Cardiac muscle cell (in vitro differentiated cells and primary cell): ENCODE measurements at regions not wholly inside any gene's neighbourhood (a gene's known extent, or its start where the extent isn't known, plus 50 kb on each side); places are given as distances from the start of the nearest gene placed in this dataset.
A peak's percentile ranks its signal among the peaks of the same experiment; 100 is the strongest.

ENCODE experiments used
- DNase-seq, 2 donors: peaks; one replicate each; pipeline versions ENCODE4 v3.0.0 to v3.0.0-alpha.2; 2010 to 2017; ENCODE audit warnings: low read depth in 1 of 2, low spot score in 1 of 2
- H3K27ac ChIP-seq: fragments of 200-600 bp; sonication (generic); 2 replicates; pipeline ENCODE4 v1.5.1; 2016
- H3K27me3 ChIP-seq: fragments of 200-600 bp; sonication (generic); 2 replicates; pipeline ENCODE4 v1.6.0; 2016; ENCODE audit warnings: control low read depth
- H3K36me3 ChIP-seq: fragments of 200-600 bp; sonication (generic); 2 replicates; pipeline ENCODE4 v1.5.1; 2016; ENCODE audit warnings: control low read depth
- H3K4me1 ChIP-seq: fragments of 200-600 bp; sonication (generic); 2 replicates; pipeline ENCODE4 v1.8.1; 2017; ENCODE audit warnings: low read depth, mild to moderate bottlenecking, mixed run types
- H3K4me3 ChIP-seq: fragments of 200-600 bp; sonication (generic); 2 replicates; pipeline ENCODE4 v1.5.1; 2016; ENCODE audit warnings: mild to moderate bottlenecking
- H3K9me3 ChIP-seq: fragments of 200-600 bp; sonication (generic); 2 replicates; pipeline ENCODE4 v1.5.1; 2017; ENCODE audit warnings: low read depth, mild to moderate bottlenecking, control low read depth
- CTCF ChIP-seq: IDR thresholded peaks from 2 replicates; pipeline ENCODE4 v1.5.1; 2012; ENCODE audit warnings: low read depth, mild to moderate bottlenecking, low read length

DNA sequence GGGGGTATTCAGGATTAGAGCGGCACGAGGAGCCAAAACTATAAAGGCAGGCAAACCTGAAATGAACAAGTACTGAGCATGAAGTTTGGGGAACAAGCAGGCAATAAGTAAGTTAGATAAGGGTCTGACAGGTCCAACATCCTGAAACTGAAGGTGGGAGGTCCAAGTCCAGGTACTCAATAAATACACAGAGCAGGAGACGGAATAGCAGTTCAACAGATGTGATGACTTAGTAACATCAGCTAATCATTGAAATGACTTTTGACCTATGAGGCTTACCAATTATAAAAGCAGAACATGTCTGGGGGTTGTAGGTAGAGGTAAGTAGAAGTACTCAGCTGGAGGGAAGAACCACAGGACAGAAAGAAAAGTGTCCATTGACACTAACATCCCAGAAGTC, 132.8 kb upstream of the PDZRN3 start:
- no peak overlapping the region for H3K4me3 ChIP-seq
- TF ChIP-seq CTCF, result no peak

DNA sequence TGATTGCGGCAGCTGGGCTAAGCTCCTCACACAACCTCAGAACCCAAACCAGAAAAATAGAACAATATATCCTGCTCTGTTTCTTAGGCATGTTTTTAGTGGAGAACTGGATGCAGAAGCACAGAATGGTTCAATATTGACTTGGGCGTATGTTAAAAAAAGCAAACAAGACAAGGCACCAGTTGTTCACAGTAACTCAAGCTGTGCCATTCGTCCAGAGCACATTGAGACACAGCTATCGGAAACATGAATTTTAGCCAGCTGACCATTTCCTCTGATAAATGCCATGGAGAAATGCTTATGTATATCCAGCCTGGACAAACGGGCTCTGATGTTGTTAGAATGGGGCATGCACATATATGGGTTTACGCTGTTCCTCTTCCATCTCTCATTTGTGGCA, 129.2 kb upstream of the PDZRN3 start:
- no peak for DNase-seq
- Histone ChIP-seq H3K27ac (no peak overlapping the region), H3K4me3 (no peak overlapping the region), H3K9me3 (no peaks in the 10 kb centered on the region), H3K27me3 (no peaks in the 10 kb centered on the region), H3K36me3 (no peaks in the 10 kb centered on the region), H3K4me1 (no peaks in the 10 kb centered on the region)
- no peak for TF ChIP-seq CTCF

More for the DNA sequence above, 132.8 kb upstream of the PDZRN3 start:
- Histone ChIP-seq H3K4me1 (no peaks in the 10 kb centered on the region), H3K36me3 (no peaks in the 10 kb centered on the region), H3K27me3 (no peaks in the 10 kb centered on the region), H3K9me3 (no peaks in the 10 kb centered on the region), H3K27ac (no peak overlapping the region)
- DNase-seq, result no peak

DNA sequence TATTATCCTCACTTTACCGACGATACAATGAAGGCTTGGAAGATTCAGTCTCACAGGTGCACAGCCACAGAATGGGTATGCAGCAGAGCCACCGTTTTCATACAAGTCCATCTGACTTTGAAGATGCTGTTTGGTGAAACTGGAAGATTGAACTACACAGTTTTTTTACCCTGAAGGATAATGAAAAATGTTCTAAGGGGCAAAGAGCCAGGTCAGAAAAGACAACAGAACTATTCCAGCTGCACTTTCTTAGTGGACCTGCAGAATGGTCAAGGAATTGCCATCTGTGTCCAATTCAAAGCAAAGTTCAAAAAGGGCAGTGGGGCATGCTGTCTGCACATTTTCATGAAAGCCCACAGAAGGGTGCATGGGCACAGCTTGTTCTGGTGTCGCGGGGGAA, 127.6 kb upstream of the PDZRN3 start:
- TF ChIP-seq CTCF, result no peak
- H3K27me3 ChIP-seq, result no peaks in the 10 kb centered on the region
- H3K36me3 ChIP-seq, result no peaks in the 10 kb centered on the region

GRCh38 chr3:73746623-73747022, 121.9 kb upstream of the PDZRN3 start:
- no peaks in the 10 kb centered on the region for H3K27me3 ChIP-seq
- DNase-seq, result no peak
- TF ChIP-seq CTCF, result no peak
- H3K27ac ChIP-seq, result no peak overlapping the region
- no peak overlapping the region for H3K4me3 ChIP-seq
- no peaks in the 10 kb centered on the region for H3K36me3 ChIP-seq
- no peaks in the 10 kb centered on the region for H3K4me1 ChIP-seq
- no peaks in the 10 kb centered on the region for H3K9me3 ChIP-seq

More for the DNA sequence above, 127.6 kb upstream of the PDZRN3 start:
- no peak for DNase-seq
- no peaks in the 10 kb centered on the region for H3K9me3 ChIP-seq
- H3K27ac ChIP-seq, result no peak overlapping the region
- H3K4me1 ChIP-seq, result no peaks in the 10 kb centered on the region
- no peak overlapping the region for H3K4me3 ChIP-seq

DNA sequence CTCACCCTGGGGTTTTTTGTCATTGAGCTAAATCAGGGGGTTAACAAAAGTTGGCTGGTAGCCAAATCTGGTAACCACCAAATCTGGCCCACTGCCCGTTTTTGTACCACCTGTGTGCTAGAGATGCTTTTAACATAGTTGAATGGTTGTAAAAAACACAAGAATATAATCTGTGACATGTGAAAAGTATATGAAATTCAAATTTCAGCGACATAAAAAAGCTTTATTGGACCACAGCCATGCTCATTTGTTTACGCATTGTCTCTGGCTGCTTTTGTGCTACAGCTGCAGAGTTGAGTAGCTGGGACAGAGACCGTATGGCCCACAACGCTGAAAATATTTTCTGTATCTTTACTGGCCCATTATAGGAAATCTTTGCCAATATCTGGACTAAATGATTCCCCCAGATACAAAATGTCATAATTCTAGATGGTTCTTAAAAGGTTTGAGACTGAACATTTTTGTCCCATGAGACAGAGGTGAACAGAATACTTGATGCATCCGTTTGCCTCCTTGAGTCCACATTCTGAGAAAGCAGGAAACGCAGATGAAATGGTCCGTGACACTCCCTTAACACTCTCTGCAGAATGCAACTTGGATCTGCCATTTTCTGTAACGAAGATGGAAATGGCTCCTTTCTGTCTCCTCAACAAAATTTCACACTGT, 120.9 kb upstream of the PDZRN3 start:
- TF ChIP-seq CTCF, result no peak
- Histone ChIP-seq H3K4me3 (no peak overlapping the region), H3K9me3 (no peaks in the 10 kb centered on the region), H3K27ac (no peak overlapping the region), H3K27me3 (no peaks in the 10 kb centered on the region), H3K4me1 (no peaks in the 10 kb centered on the region), H3K36me3 (no peaks in the 10 kb centered on the region)
- peak in 1 of 2 donors; percentile 26 for DNase-seq
